ENCODE measurements at regions not wholly inside any gene's neighbourhood (a gene's known extent, or its start where the extent isn't known, plus 50 kb on each side); places are given as distances from the start of the nearest gene placed in this dataset.

DNA sequence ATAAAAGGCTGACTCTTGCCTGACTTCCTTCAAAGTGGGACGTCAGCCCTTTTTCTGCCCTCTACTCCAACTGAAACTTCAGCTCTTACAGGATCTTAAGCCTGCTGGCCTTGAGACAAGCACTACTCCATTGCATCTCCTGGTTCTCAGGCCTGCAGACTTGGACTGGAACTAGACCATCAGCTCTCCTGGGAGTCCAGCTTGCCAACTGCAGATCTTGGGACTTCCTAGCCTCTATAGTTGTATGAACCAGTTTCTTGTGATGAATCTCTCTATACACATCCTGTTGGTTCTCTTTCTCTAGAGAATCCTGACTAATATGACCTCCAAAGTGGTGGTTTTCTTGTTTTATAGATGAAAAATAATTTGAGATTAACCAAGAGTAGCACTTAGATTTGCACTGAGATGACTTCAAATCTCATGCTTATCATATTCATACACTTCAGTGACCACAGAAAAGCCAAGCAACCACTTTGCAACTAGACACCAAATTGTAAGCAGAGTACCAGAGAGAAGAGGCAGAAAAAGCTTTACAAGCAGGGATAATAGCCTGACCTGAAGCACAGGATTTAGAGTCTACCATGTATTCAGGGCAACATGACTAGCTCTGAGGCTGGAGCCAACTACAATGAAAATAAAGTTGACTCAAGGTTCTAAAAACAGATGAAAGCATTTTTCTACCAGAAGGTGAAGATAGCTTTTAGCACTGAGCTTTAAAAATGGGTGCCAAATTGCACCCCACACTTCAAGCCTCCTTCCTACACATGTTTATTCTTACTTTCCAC is 661.3 kb upstream of the USP24 start:
- TF ChIP-seq, protein P1, sequence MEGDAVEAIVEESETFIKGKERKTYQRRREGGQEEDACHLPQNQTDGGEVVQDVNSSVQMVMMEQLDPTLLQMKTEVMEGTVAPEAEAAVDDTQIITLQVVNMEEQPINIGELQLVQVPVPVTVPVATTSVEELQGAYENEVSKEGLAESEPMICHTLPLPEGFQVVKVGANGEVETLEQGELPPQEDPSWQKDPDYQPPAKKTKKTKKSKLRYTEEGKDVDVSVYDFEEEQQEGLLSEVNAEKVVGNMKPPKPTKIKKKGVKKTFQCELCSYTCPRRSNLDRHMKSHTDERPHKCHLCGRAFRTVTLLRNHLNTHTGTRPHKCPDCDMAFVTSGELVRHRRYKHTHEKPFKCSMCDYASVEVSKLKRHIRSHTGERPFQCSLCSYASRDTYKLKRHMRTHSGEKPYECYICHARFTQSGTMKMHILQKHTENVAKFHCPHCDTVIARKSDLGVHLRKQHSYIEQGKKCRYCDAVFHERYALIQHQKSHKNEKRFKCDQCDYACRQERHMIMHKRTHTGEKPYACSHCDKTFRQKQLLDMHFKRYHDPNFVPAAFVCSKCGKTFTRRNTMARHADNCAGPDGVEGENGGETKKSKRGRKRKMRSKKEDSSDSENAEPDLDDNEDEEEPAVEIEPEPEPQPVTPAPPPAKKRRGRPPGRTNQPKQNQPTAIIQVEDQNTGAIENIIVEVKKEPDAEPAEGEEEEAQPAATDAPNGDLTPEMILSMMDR (conservative IDR thresholded peaks at IDR 0.05; ENCODE audit: low read length): no peak
- TF ChIP-seq EZH2phosphoT487 (IDR thresholded peaks at IDR 0.05; ENCODE audit: borderline replicate concordance, low read depth, low read length): no peak
